NB4 (cell line): ENCODE measurements at regions not wholly inside any gene's neighbourhood (a gene's known extent, or its start where the extent isn't known, plus 50 kb on each side); places are given as distances from the start of the nearest gene placed in this dataset.

Source experiments
- DNase-seq: peaks from one replicate; pipeline ENCODE4 v3.0.0; 2010; ENCODE audit warnings: low read depth
- H3K4me3 ChIP-seq: one replicate; pipeline ENCODE4 v1.5.1; 2011; ENCODE audit warnings: mild to moderate bottlenecking, low read depth, low read length, moderate library complexity
- CTCF ChIP-seq: IDR thresholded peaks from one replicate; pipeline ENCODE4 v1.5.1; 2012; ENCODE audit warnings: low read depth, low read length
- MAX ChIP-seq: IDR thresholded peaks from 2 replicates; pipeline ENCODE4 v1.6.1; 2011; ENCODE audit warnings: low read depth, low read length
- MYC ChIP-seq: IDR thresholded peaks from 2 replicates; pipeline ENCODE4 v1.6.1; 2011; ENCODE audit warnings: low read depth, low read length
- POLR2A ChIP-seq: IDR thresholded peaks from 2 replicates; pipeline ENCODE4 v1.6.1; 2011; ENCODE audit warnings: mild to moderate bottlenecking; ENCODE audit not compliant: insufficient read length; ENCODE audit errors: extremely low read depth

GRCh38 chr3:128561504-128561903 lies 68.5 kb upstream of the GATA2 start:
- no peak overlapping the region for H3K4me3 ChIP-seq

GRCh38 chr3:128560768-128561167 lies 67.8 kb upstream of the GATA2 start:
- TF ChIP-seq MYC (no peak), CTCF (no peak), POLR2A (no peak), MAX (no peak)
- H3K4me3 ChIP-seq, result no peak overlapping the region
- no peak for DNase-seq

More at GRCh38 chr3:128561504-128561903, 68.5 kb upstream of the GATA2 start:
- no peak for DNase-seq
- TF ChIP-seq CTCF, result no peak

- no peak for TF ChIP-seq POLR2A
- no peak for TF ChIP-seq CTCF
- no peak for TF ChIP-seq MAX
- no peak for TF ChIP-seq MYC
- no peak overlapping the region for H3K4me3 ChIP-seq
- no peak for DNase-seq
Measured at GRCh38 chr3:128559486-128560225, 66.7 kb upstream of the GATA2 start.

- no peak for DNase-seq
- TF ChIP-seq POLR2A, result no peak
- TF ChIP-seq MAX, result no peak
- TF ChIP-seq CTCF, result no peak
- no peak for TF ChIP-seq MYC
- no peak overlapping the region for H3K4me3 ChIP-seq
Measured at GRCh38 chr3:128557531-128558280, 64.7 kb upstream of the GATA2 start.

GRCh38 chr3:128556907-128557306 lies 63.9 kb upstream of the GATA2 start:
- H3K4me3 ChIP-seq, result no peak overlapping the region
- no peak for DNase-seq
- TF ChIP-seq POLR2A (no peak), CTCF (no peak), MYC (no peak), MAX (no peak)

- H3K4me3 ChIP-seq, result no peak overlapping the region
- no peak for TF ChIP-seq MAX
- no peak for TF ChIP-seq POLR2A
- TF ChIP-seq CTCF, result no peak
- no peak for TF ChIP-seq MYC
- DNase-seq, result no peak
Measured at GRCh38 chr3:128556384-128556783, 63.4 kb upstream of the GATA2 start.
